T-helper 17 cell (primary cell): ENCODE measurements at regions not wholly inside any gene's neighbourhood (a gene's known extent, or its start where the extent isn't known, plus 50 kb on each side); places are given as distances from the start of the nearest gene placed in this dataset.

Experiments used
- ATAC-seq: fragments of 150-1000 bp; cut with Tn5 transposase; 2 replicates; pipeline ENCODE4 v1.10.0; 2021; ENCODE audit warnings: mild to moderate bottlenecking, moderate library complexity
- DNase-seq, 3 donors: peaks; one replicate each; pipeline versions ENCODE4 v3.0.0 to v3.0.0-alpha.2; 2020 to 2021
- H3K9me3 ChIP-seq: one replicate; pipeline ENCODE4 v1.7.0; 2013; ENCODE audit warnings: low read length, mild to moderate bottlenecking; ENCODE audit not compliant: control insufficient read depth, poor library complexity, severe bottlenecking
- H3K27ac Mint-ChIP-seq: one replicate; pipeline ENCODE4 v1.8.0; 2022; ENCODE audit warnings: mild to moderate bottlenecking, moderate library complexity, mixed read lengths
- H3K27me3 Mint-ChIP-seq: one replicate; pipeline ENCODE4 v1.8.0; 2022; ENCODE audit warnings: mixed read lengths
- H3K36me3 Mint-ChIP-seq: one replicate; pipeline ENCODE4 v1.8.0; 2022; ENCODE audit warnings: low read depth, mixed read lengths
- H3K4me1 Mint-ChIP-seq: one replicate; pipeline ENCODE4 v1.8.0; 2022; ENCODE audit warnings: mild to moderate bottlenecking, mixed read lengths
- H3K4me3 Mint-ChIP-seq: one replicate; pipeline ENCODE4 v1.8.0; 2022; ENCODE audit warnings: mild to moderate bottlenecking, moderate library complexity, mixed read lengths

DNA sequence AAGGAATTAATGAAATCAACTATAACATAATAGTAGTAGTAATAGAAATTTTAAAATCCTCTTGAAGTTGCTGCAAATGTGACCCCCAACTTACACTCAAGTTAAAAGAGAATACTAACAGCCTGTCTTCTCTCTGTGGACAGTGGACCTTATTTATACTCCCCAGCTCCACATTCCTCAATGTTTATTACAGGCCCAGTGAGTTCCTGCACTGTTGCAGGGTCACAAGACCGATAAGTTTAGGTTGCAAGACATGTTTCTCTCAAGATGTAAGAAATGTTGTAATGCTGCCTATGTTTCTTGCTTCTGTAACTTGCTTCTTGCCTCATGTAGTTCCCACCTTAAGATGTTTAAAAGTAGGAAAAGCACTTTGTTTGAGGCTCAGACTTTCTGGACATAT, 888.1 kb downstream of the PDCD6IP start:
- DNase-seq: no peak
- no peaks in the 10 kb centered on the region for H3K27me3 Mint-ChIP-seq
- no peaks in the 10 kb centered on the region for H3K4me1 Mint-ChIP-seq
- H3K36me3 Mint-ChIP-seq: no peaks in the 10 kb centered on the region
- no peak overlapping the region for H3K4me3 Mint-ChIP-seq
- no peak overlapping the region for H3K27ac Mint-ChIP-seq
- no peak for ATAC-seq
- no peaks in the 10 kb centered on the region for H3K9me3 ChIP-seq

- DNase-seq (no peak), ATAC-seq (no peak)
- Mint-ChIP-seq H3K27me3 (no peaks in the 10 kb centered on the region), H3K4me1 (no peaks in the 10 kb centered on the region), H3K36me3 (no peaks in the 10 kb centered on the region), H3K4me3 (no peak overlapping the region), H3K27ac (no peak overlapping the region)
- H3K9me3 ChIP-seq: no peaks in the 10 kb centered on the region
Observed at GRCh38 chr3:34687671-34688070, 889.2 kb downstream of the PDCD6IP start.

GRCh38 chr3:34696831-34697230, 898.4 kb downstream of the PDCD6IP start:
- H3K4me3 Mint-ChIP-seq: no peak overlapping the region
- H3K27me3 Mint-ChIP-seq: no peaks in the 10 kb centered on the region
- no peaks in the 10 kb centered on the region for H3K4me1 Mint-ChIP-seq
- no peak overlapping the region for H3K27ac Mint-ChIP-seq
- no peaks in the 10 kb centered on the region for H3K9me3 ChIP-seq
- H3K36me3 Mint-ChIP-seq: no peaks in the 10 kb centered on the region
- ATAC-seq: no peak
- DNase-seq: no peak

GRCh38 chr3:34703053-34703452, 904.6 kb downstream of the PDCD6IP start:
- no peaks in the 10 kb centered on the region for H3K36me3 Mint-ChIP-seq
- H3K9me3 ChIP-seq: no peaks in the 10 kb centered on the region
- no peaks in the 10 kb centered on the region for H3K4me1 Mint-ChIP-seq
- ATAC-seq (no peak), DNase-seq (no peak)
- no peaks in the 10 kb centered on the region for H3K27me3 Mint-ChIP-seq
- no peak overlapping the region for H3K4me3 Mint-ChIP-seq
- H3K27ac Mint-ChIP-seq: no peak overlapping the region

- no peak overlapping the region for H3K27ac Mint-ChIP-seq
- no peaks in the 10 kb centered on the region for H3K4me1 Mint-ChIP-seq
- no peaks in the 10 kb centered on the region for H3K36me3 Mint-ChIP-seq
- H3K4me3 Mint-ChIP-seq: no peak overlapping the region
- no peaks in the 10 kb centered on the region for H3K9me3 ChIP-seq
- no peak for ATAC-seq
- no peak for DNase-seq
- H3K27me3 Mint-ChIP-seq: no peaks in the 10 kb centered on the region
Observed at GRCh38 chr3:34724916-34725499, 914.3 kb upstream of the ARPP21 start.

GRCh38 chr3:34725774-34726173, 913.6 kb upstream of the ARPP21 start:
- Mint-ChIP-seq H3K27ac (no peak overlapping the region), H3K36me3 (no peaks in the 10 kb centered on the region), H3K4me3 (no peak overlapping the region), H3K4me1 (no peaks in the 10 kb centered on the region), H3K27me3 (no peaks in the 10 kb centered on the region)
- no peak for DNase-seq
- no peaks in the 10 kb centered on the region for H3K9me3 ChIP-seq
- no peak for ATAC-seq

DNA sequence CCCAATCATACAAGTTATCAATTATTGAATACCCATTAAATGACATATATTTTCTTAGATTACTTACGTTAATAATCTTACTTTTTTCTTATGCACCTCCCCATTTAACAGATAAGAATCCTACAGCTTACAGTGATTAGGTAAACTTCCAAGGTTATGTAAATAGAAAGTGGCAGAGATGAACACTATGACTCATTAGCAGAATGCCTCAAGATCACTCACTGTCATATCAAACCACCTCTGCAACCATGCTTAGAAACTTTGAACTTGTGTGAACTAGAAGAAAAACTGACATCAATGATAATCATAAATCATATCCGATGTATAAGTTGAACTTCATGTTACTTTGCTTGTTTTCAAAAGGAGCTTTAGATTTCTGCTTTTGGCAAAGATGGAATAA, 911.6 kb upstream of the ARPP21 start:
- H3K27me3 Mint-ChIP-seq: no peaks in the 10 kb centered on the region
- H3K36me3 Mint-ChIP-seq: no peaks in the 10 kb centered on the region
- ATAC-seq (no peak), DNase-seq (no peak)
- no peaks in the 10 kb centered on the region for H3K4me1 Mint-ChIP-seq
- H3K4me3 Mint-ChIP-seq: no peak overlapping the region
- no peaks in the 10 kb centered on the region for H3K9me3 ChIP-seq
- H3K27ac Mint-ChIP-seq: no peak overlapping the region

DNA sequence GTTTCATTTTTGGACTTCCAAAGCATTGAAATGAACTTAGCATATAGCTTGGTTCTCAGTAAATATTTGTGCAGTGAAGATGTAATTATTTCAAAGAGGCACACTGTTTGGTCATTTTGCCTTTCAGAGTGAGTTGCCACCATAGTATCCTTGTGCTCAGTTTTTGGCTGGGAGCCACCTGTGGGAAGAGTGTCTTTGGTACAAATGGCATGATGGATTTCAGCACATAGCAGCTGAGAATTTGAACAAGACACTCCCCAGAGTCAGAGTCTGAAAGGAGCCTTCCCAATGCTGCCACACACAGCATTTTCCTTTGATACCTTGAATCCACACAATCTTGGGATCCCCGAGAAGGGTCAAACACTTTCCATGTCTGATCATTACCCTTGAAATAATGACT, 897.2 kb upstream of the ARPP21 start:
- Mint-ChIP-seq H3K27ac (no peak overlapping the region), H3K36me3 (no peaks in the 10 kb centered on the region), H3K4me1 (no peaks in the 10 kb centered on the region), H3K27me3 (no peaks in the 10 kb centered on the region), H3K4me3 (no peak overlapping the region)
- no peak for DNase-seq
- ATAC-seq: no peak
- peaks cover 2% of the 10 kb centered on the region for H3K9me3 ChIP-seq

- H3K9me3 ChIP-seq: no peaks in the 10 kb centered on the region
- Mint-ChIP-seq H3K27ac (no peak overlapping the region), H3K4me3 (no peak overlapping the region), H3K4me1 (no peaks in the 10 kb centered on the region), H3K27me3 (no peaks in the 10 kb centered on the region), H3K36me3 (no peaks in the 10 kb centered on the region)
- ATAC-seq (no peak), DNase-seq (no peak)
Observed at GRCh38 chr3:34758630-34759261, 880.6 kb upstream of the ARPP21 start.

DNA sequence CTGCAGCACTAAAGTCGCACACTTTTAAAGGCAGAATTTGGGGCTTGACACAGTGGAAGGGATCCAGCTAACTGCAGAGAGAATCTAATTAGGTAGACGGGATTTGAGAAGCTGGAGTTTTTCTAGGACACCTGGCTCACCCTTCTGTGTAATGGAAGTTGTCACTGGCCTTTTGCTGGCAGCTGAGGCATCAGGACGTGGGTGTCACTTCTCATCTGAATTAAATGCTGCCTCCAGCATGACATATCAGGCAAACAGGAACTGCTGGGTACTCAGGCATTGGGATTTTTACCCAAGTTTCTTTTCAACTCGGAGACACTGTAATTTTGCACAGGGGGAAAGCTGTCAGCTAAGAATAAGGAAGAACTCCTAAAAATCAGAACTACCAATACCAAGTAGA, 861.9 kb upstream of the ARPP21 start:
- no peaks in the 10 kb centered on the region for H3K4me1 Mint-ChIP-seq
- no peaks in the 10 kb centered on the region for H3K36me3 Mint-ChIP-seq
- H3K9me3 ChIP-seq: no peaks in the 10 kb centered on the region
- no peak overlapping the region for H3K27ac Mint-ChIP-seq
- ATAC-seq (no peak), DNase-seq (no peak)
- no peak overlapping the region for H3K4me3 Mint-ChIP-seq
- no peaks in the 10 kb centered on the region for H3K27me3 Mint-ChIP-seq

- no peaks in the 10 kb centered on the region for H3K27me3 Mint-ChIP-seq
- no peak overlapping the region for H3K4me3 Mint-ChIP-seq
- ATAC-seq: no peak
- H3K4me1 Mint-ChIP-seq: no peaks in the 10 kb centered on the region
- no peak for DNase-seq
- no peaks in the 10 kb centered on the region for H3K9me3 ChIP-seq
- H3K27ac Mint-ChIP-seq: no peak overlapping the region
- H3K36me3 Mint-ChIP-seq: no peaks in the 10 kb centered on the region
Observed at GRCh38 chr3:34779092-34779491, 860.2 kb upstream of the ARPP21 start.

GRCh38 chr3:34780294-34780693, 859.0 kb upstream of the ARPP21 start:
- no peak overlapping the region for H3K27ac Mint-ChIP-seq

GRCh38 chr3:34780973-34781372, 858.4 kb upstream of the ARPP21 start:
- ATAC-seq: no peak
- no peak overlapping the region for H3K27ac Mint-ChIP-seq
- H3K27me3 Mint-ChIP-seq: no peaks in the 10 kb centered on the region
- no peak overlapping the region for H3K4me3 Mint-ChIP-seq
- H3K4me1 Mint-ChIP-seq: no peaks in the 10 kb centered on the region
- no peak for DNase-seq
- no peaks in the 10 kb centered on the region for H3K36me3 Mint-ChIP-seq
- H3K9me3 ChIP-seq: no peaks in the 10 kb centered on the region

More at GRCh38 chr3:34780294-34780693, 859.0 kb upstream of the ARPP21 start:
- Mint-ChIP-seq H3K36me3 (no peaks in the 10 kb centered on the region), H3K4me3 (no peak overlapping the region), H3K4me1 (no peaks in the 10 kb centered on the region), H3K27me3 (no peaks in the 10 kb centered on the region)
- H3K9me3 ChIP-seq: no peaks in the 10 kb centered on the region
- DNase-seq (no peak), ATAC-seq (no peak)

- no peaks in the 10 kb centered on the region for H3K36me3 Mint-ChIP-seq
- DNase-seq (no peak), ATAC-seq (no peak)
- no peaks in the 10 kb centered on the region for H3K27me3 Mint-ChIP-seq
- H3K4me1 Mint-ChIP-seq: no peaks in the 10 kb centered on the region
- no peaks in the 10 kb centered on the region for H3K9me3 ChIP-seq
- H3K27ac Mint-ChIP-seq: no peak overlapping the region
- no peak overlapping the region for H3K4me3 Mint-ChIP-seq
Observed at GRCh38 chr3:34782871-34783270, 856.5 kb upstream of the ARPP21 start.
